Osteocyte (in vitro differentiated cells): ENCODE measurements at regions not wholly inside any gene's neighbourhood (a gene's known extent, or its start where the extent isn't known, plus 50 kb on each side); places are given as distances from the start of the nearest gene placed in this dataset.
A peak's percentile ranks its signal among the peaks of the same experiment; 100 is the strongest.

Source experiments
- DNase-seq: peaks from one replicate; pipeline ENCODE4 v3.0.0; 2021; ENCODE audit warnings: mixed read lengths; ENCODE audit not compliant: unreplicated experiment; ENCODE audit errors: extremely low spot score
- H3K27ac Mint-ChIP-seq: one replicate; pipeline ENCODE4 v1.8.0; 2021; ENCODE audit warnings: mild to moderate bottlenecking, mixed read lengths; ENCODE audit not compliant: unreplicated experiment
- H3K27me3 Mint-ChIP-seq: one replicate; pipeline ENCODE4 v1.8.0; 2021; ENCODE audit warnings: mixed read lengths; ENCODE audit not compliant: unreplicated experiment
- H3K36me3 Mint-ChIP-seq: one replicate; pipeline ENCODE4 v1.8.0; 2021; ENCODE audit warnings: mixed read lengths; ENCODE audit not compliant: unreplicated experiment
- H3K4me1 Mint-ChIP-seq: one replicate; pipeline ENCODE4 v1.8.0; 2021; ENCODE audit warnings: mixed read lengths; ENCODE audit not compliant: unreplicated experiment
- H3K4me3 Mint-ChIP-seq: one replicate; pipeline ENCODE4 v1.8.0; 2021; ENCODE audit warnings: mild to moderate bottlenecking, moderate library complexity, mixed read lengths; ENCODE audit not compliant: unreplicated experiment
- H3K9me3 Mint-ChIP-seq: one replicate; pipeline ENCODE4 v1.8.0; 2021; ENCODE audit warnings: mixed read lengths; ENCODE audit not compliant: unreplicated experiment
- TF ChIP-seq, protein P1 (sequence below): fragments of 200-600 bp; sonication (generic); IDR thresholded peaks from 2 replicates; pipeline ENCODE4 v1.5.0; 2021; ENCODE audit warnings: antibody characterized with exemption, mild to moderate bottlenecking, moderate library complexity

DNA sequence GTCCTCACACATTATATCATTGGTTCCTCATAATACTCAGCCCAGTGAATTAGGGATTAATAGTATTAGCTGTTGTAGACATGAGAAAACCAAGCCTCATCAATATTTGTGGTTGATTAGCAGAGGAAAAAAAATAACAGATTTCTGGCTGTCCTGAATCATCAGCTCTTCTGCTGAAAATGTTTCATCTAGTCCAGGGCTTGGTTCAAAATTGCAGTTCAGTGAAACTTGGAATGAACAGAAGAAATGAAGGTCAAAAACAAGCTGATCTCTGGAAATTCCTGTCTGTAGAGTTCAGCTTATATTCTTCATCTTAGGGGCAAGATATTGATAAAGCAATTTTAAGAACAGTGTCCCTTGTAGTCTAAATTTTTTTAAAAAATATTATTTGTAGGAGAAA is 361.1 kb upstream of the CCDC179 start:
- no peaks in the 10 kb centered on the region for H3K36me3 Mint-ChIP-seq
- H3K27ac Mint-ChIP-seq: no peak overlapping the region
- no peaks in the 10 kb centered on the region for H3K9me3 Mint-ChIP-seq
- no peaks in the 10 kb centered on the region for H3K27me3 Mint-ChIP-seq
- DNase-seq: no peak
- peaks cover 1% of the 10 kb centered on the region for H3K4me1 Mint-ChIP-seq
- H3K4me3 Mint-ChIP-seq: no peak overlapping the region
- TF ChIP-seq, protein P1, sequence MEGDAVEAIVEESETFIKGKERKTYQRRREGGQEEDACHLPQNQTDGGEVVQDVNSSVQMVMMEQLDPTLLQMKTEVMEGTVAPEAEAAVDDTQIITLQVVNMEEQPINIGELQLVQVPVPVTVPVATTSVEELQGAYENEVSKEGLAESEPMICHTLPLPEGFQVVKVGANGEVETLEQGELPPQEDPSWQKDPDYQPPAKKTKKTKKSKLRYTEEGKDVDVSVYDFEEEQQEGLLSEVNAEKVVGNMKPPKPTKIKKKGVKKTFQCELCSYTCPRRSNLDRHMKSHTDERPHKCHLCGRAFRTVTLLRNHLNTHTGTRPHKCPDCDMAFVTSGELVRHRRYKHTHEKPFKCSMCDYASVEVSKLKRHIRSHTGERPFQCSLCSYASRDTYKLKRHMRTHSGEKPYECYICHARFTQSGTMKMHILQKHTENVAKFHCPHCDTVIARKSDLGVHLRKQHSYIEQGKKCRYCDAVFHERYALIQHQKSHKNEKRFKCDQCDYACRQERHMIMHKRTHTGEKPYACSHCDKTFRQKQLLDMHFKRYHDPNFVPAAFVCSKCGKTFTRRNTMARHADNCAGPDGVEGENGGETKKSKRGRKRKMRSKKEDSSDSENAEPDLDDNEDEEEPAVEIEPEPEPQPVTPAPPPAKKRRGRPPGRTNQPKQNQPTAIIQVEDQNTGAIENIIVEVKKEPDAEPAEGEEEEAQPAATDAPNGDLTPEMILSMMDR: no peak

GRCh38 chr11:23226331-23227077 is 366.2 kb upstream of the CCDC179 start:
- DNase-seq: no peak
- no peaks in the 10 kb centered on the region for H3K9me3 Mint-ChIP-seq
- TF ChIP-seq, protein P1: no peak

DNA sequence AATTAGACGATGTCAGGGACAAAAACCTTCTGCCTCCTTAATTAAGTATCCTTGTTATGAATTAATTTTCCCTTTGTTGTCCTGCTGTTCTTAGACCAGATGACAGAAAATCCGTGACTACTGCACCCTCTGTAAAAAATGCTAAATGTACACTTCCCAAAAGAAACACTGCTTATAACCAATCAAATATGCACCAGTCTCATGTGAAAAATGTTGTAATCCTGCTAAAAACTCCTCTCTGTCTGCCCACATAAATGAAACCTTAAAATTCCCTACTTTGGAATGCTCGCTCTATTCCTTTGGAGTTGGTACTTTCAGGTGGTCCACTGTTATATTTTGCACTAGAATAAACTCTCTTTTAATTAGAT is 366.8 kb upstream of the CCDC179 start:
- H3K4me1 Mint-ChIP-seq: peaks cover 6% of the 10 kb centered on the region
- no peaks in the 10 kb centered on the region for H3K36me3 Mint-ChIP-seq
- no peak overlapping the region for H3K4me3 Mint-ChIP-seq
- TF ChIP-seq, protein P1: no peak
- no peaks in the 10 kb centered on the region for H3K9me3 Mint-ChIP-seq
- H3K27me3 Mint-ChIP-seq: peaks cover 13% of the 10 kb centered on the region
- no peak for DNase-seq
- no peak overlapping the region for H3K27ac Mint-ChIP-seq

More at GRCh38 chr11:23226331-23227077, 366.2 kb upstream of the CCDC179 start:
- Mint-ChIP-seq H3K27me3 (peaks cover 12% of the 10 kb centered on the region), H3K4me3 (no peak overlapping the region), H3K36me3 (no peaks in the 10 kb centered on the region), H3K4me1 (peaks cover 6% of the 10 kb centered on the region), H3K27ac (no peak overlapping the region)

- Mint-ChIP-seq H3K4me3 (no peak overlapping the region), H3K27me3 (peaks cover 15% of the 10 kb centered on the region), H3K36me3 (no peaks in the 10 kb centered on the region), H3K9me3 (no peaks in the 10 kb centered on the region), H3K4me1 (peaks cover 14% of the 10 kb centered on the region), H3K27ac (peak overlapping the region; percentile 31)
- TF ChIP-seq, protein P1: no peak
- DNase-seq: no peak
Measured at GRCh38 chr11:23232652-23233051, 372.4 kb upstream of the CCDC179 start.

GRCh38 chr11:23233075-23233474 is 372.8 kb upstream of the CCDC179 start:
- H3K9me3 Mint-ChIP-seq: no peaks in the 10 kb centered on the region
- peaks cover 14% of the 10 kb centered on the region for H3K4me1 Mint-ChIP-seq
- no peaks in the 10 kb centered on the region for H3K36me3 Mint-ChIP-seq
- TF ChIP-seq, protein P1: no peak
- no peak overlapping the region for H3K4me3 Mint-ChIP-seq
- H3K27ac Mint-ChIP-seq: no peak overlapping the region
- no peak for DNase-seq
- peaks cover 15% of the 10 kb centered on the region for H3K27me3 Mint-ChIP-seq
